GM19452 (cell line): ENCODE measurements at regions not wholly inside any gene's neighbourhood (a gene's known extent, or its start where the extent isn't known, plus 50 kb on each side); places are given as distances from the start of the nearest gene placed in this dataset.

Experiments used
- ATAC-seq: cut with Tn5 transposase; IDR thresholded peaks from one replicate; pipeline ENCODE4 v1.9.1; 2021; ENCODE audit not compliant: unreplicated experiment

GRCh38 chr12:9258676-9259075, 50.5 kb upstream of the PZP start:
- no peak for ATAC-seq
